Right ventricle myocardium inferior (tissue), 1 donor: ENCODE measurements at regions not wholly inside any gene's neighbourhood (a gene's known extent, or its start where the extent isn't known, plus 50 kb on each side); places are given as distances from the start of the nearest gene placed in this dataset.
"Not testable (repeated sequence)": the region's sequence is repeated elsewhere in the genome, so short reads cannot be mapped to it uniquely, and the experiment has no call there.

ENCODE experiments used
- ATAC-seq: fragments of 200-7000 bp; cut with Tn5 transposase; one replicate; pipeline ENCODE4 v1.9.1; 2020; ENCODE audit warnings: mild to moderate bottlenecking, moderate library complexity
- DNase-seq: peaks from one replicate; pipeline ENCODE4 v3.0.0; 2021; ENCODE audit errors: missing footprints
- intact Hi-C: fragments of 100-400 bp; cut with DNase I; formaldehyde crosslinking; loops from one replicate; pipeline ENCODE4 v1.11.0; 2022
- donor health status: DM: no; HTN: yes; CAD: no; lungs with severe emphysema.

DNA sequence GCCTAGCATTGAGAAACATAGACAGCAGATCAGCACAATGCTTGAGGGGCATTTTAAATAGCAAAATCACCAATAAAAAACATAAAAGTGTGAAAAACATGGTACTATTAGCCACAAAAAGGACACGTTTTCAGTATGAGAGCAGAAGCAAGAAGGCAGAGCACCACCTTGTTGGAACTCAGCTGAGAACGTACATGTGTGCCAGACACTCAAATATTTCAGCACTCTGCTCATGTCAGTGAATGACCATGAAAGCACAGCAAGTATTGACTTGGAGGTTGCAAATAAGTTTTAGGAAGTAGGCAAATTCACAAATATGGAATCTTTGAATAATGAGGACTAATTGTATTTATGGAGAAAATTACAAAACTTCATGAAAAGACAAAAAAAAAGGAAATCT is 193.4 kb upstream of the PKN2 start:
- ATAC-seq (peak; percentile 75), DNase-seq (no peak)
- intact Hi-C loops: no loop called here

DNA sequence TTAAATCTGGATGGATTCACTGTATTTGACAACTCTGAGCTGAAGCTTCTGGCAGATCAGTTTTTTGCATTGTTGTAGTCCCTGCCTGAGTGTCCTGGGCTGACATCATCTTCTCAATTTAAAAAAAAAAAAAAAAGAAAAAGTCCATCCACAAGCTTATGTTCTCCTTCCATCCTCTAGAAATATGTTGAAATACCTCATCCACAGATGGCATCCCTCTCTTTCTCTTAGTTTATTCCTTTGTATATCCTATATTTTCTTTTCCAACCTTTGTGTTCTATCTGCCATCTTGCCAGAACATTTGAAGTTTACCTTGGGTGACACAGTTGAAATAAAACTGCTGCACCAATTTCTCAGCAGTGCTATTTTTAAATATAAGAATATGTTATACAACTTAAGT is 184.4 kb upstream of the PKN2 start:
- intact Hi-C loops: no loop called here
- DNase-seq: no peak
- no peak for ATAC-seq

- intact Hi-C loops: no loop called here
- ATAC-seq: no peak
- DNase-seq: no peak
Observed at GRCh38 chr1:88502886-88503285, 181.2 kb upstream of the PKN2 start.

- no peak for ATAC-seq
- intact Hi-C loops: no loop called here
- DNase-seq: no peak
Observed at GRCh38 chr1:88503646-88504045, 180.4 kb upstream of the PKN2 start.

DNA sequence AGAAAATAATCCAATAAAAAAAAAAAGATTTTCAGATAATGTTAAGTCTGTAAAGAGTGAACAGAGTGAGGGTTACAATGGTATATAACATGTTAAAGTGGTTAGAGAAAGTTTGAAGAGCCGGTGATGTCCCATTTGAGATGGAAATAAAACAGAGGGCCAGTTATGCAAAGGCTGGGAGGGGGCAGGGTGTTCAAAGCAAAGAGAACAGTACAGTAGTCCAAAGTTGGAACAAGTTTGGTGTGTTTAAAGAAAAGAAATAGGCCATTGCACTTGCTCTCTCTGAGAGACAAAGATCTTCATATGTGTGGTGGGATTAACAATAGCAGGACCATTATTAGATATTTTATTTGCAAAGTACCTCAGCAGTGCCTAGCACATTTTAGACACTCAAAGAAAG is 179.5 kb upstream of the PKN2 start:
- DNase-seq (no peak), ATAC-seq (no peak)
- intact Hi-C loops: no loop called here

GRCh38 chr1:88509379-88509778 is 174.7 kb upstream of the PKN2 start:
- intact Hi-C loops: no loop called here
- no peak for ATAC-seq
- no peak for DNase-seq

- DNase-seq (no peak), ATAC-seq (no peak)
- intact Hi-C loops: no loop called here
Observed at GRCh38 chr1:88514544-88515060, 169.5 kb upstream of the PKN2 start.

DNA sequence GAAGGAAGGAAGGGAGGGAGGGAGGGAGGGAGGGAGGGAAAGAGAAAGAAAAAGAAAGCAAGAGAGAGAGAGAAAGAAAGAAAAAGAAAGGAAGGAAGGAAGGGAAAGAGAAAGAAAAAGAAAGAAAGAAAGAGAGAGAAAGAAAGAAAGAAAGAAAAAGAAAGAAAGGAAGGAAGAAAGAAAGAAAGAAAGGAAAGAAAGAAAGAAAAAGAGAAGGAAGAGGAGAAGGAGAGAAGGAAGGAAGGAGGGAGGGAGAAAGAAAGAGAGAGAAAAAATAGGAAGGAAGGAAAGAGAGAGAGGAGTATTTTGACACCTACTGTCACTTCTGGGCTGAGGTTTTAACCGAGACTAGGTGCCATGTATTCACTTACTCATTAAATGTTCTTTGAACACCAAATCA is 166.6 kb upstream of the PKN2 start:
- intact Hi-C loops, ATAC-seq, DNase-seq: not testable (repeated sequence)

DNA sequence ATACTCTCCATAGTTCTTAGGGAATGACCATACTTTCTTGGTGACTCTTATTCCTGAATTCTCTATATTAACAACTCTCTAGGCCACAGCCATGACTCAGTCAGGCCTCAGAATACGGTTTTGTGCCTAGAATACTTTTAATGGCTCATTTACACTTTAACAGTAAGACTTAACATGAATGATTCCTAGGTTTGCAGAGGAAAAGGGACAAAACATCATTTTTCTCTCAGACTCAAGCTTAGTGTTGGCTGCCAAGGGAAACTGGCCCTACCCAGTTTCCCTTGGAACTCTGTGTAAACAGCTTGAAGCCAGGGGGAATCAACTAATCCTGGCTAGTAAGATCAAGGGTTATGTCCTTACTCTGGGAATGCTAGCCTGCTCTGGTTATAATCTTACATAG is 164.9 kb upstream of the PKN2 start:
- intact Hi-C loops: no loop called here
- ATAC-seq (peak; percentile 54), DNase-seq (no peak)

- intact Hi-C loops: no loop called here
- ATAC-seq: no peak
- no peak for DNase-seq
Observed at GRCh38 chr1:88523854-88524528, 160.1 kb upstream of the PKN2 start.

DNA sequence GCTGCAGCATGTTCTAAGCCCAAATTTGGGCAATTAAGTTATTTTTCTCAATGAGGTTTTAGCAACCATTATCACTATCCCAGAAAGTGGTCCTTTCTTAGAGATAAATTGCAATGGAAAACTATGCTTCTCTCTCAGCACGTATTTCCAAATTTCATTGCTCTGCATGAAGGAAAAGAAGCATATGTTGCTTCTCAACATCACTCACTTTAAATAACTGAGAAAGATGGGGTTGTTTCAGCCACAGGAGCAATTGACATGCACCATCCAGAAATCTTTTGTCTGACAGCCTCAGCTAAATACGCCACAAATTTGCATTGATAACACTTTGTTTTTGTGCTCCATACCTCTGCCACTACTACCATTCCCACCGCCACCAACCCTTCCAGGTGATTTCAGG is 157.6 kb upstream of the PKN2 start:
- intact Hi-C loops: no loop called here
- DNase-seq (no peak), ATAC-seq (no peak)

- ATAC-seq: no peak
- no peak for DNase-seq
- intact Hi-C loops: no loop called here
Observed at GRCh38 chr1:88528792-88529191, 155.3 kb upstream of the PKN2 start.

- no peak for ATAC-seq
- intact Hi-C loops: no loop called here
- no peak for DNase-seq
Observed at GRCh38 chr1:88529581-88529980, 154.5 kb upstream of the PKN2 start.

DNA sequence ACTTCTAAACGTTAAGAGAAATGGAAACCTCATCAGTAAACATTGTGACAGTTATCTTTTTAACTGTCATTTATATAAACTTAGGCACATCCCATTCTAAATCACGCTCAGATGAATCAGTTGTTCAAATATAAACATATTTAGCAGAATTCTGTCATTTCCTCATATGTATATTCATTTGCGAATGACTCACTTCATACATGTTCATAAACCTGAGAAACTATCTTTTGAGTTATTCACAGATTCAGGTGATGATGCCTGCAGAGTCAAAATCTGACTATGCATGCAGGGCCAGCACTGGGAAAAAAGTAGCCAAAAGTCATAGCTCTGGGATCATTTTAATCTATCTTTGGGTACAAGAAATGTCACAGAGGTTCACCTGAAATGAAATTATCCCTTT is 153.8 kb upstream of the PKN2 start:
- DNase-seq (no peak), ATAC-seq (no peak)
- intact Hi-C loops: no loop called here

- intact Hi-C loops: no loop called here
- DNase-seq (no peak), ATAC-seq (no peak)
Observed at GRCh38 chr1:88537787-88538186, 146.3 kb upstream of the PKN2 start.

GRCh38 chr1:88538222-88538899 is 145.7 kb upstream of the PKN2 start:
- ATAC-seq (no peak), DNase-seq (no peak)
- intact Hi-C loops: no loop called here

- DNase-seq (no peak), ATAC-seq (no peak)
- intact Hi-C loops: no loop called here
Observed at GRCh38 chr1:88540255-88540654, 143.8 kb upstream of the PKN2 start.

- DNase-seq (no peak), ATAC-seq (no peak)
- intact Hi-C loops: no loop called here
Observed at GRCh38 chr1:88541596-88541995, 142.5 kb upstream of the PKN2 start.

DNA sequence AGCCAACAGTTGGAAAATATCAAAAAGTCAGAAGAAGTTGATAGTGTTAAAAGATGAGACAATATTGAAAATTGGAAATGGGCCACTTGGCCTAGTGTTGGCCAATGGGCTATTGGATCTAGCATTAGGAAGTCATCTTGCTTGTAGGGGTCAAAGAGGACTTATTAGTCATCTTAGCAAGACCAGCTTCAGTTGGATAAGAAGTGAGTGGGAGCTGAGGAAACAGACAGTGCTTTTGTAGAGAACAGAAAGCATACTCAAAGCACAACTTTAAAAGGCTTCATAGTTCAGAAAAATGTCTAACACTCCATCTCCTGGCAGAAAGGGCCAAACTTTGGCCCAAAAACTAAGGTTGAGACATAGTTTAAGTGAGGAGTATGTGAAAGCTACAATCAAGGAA is 139.9 kb upstream of the PKN2 start:
- ATAC-seq (peak; percentile 39), DNase-seq (no peak)
- intact Hi-C loops: no loop called here

DNA sequence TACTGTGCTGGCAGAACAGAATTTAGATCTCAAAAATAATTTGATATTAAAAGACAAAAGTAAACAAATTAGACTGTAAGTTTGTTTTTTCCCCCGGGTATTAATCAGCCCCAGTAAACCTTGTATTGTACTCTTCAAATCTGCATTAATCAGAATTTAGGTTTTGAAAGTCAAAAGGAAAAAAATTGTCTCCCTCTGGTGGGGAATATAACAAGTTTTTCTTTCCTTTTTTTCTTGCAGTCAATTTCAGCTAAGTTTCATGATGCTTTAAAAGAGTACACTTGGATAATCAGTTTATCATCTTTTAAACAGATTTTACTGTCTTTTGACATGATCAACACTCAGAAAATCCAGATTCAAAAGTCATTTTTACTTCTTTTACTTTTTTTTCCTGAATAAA is 134.5 kb upstream of the PKN2 start:
- ATAC-seq (no peak), DNase-seq (no peak)
- intact Hi-C loops: loop anchor here (5.0 kb wide), 2 partner anchors 87 to 367 kb away; no protein-coding TSS in a partner anchor

DNA sequence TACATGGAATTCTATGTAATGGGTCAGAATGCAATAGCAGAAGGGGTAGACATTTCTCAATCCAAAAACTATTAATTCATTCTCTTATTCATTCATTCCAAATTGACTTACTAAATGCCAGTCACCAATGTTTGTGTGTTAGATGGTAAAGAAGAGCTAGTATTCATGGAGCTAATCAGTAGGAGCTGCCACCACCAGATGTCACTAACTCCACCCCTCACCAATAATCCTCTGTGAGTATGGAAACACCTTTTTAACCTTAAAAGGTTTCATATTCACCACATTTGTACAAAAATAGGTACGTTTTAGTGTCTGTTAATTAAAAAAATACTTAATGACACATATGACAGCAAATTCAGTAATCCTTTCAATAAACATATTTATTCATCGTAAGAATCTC is 131.8 kb upstream of the PKN2 start:
- DNase-seq (no peak), ATAC-seq (no peak)
- intact Hi-C loops: no loop called here
